ENCODE measurements at regions not wholly inside any gene's neighbourhood (a gene's known extent, or its start where the extent isn't known, plus 50 kb on each side); places are given as distances from the start of the nearest gene placed in this dataset.

DNA sequence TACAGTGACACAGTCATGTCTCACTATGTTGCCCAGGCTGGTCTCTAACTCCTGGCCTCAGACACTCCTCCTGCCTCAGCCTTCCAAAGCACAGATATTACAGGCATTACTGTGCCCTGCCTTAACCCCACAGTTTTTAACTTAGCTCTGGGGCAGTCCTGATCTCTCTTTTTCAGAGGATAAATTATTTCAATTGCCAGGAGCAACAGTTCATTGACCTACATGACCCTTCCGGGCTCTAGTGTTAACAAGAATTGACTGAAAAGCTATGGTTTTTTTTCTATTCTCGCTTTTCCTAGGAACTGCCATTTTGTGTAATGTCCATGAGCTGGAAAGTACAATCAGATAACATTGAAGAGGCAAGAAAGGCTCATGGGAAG, 92.8 kb downstream of the HNRNPLL start:
- no peak for DNase-seq

DNA sequence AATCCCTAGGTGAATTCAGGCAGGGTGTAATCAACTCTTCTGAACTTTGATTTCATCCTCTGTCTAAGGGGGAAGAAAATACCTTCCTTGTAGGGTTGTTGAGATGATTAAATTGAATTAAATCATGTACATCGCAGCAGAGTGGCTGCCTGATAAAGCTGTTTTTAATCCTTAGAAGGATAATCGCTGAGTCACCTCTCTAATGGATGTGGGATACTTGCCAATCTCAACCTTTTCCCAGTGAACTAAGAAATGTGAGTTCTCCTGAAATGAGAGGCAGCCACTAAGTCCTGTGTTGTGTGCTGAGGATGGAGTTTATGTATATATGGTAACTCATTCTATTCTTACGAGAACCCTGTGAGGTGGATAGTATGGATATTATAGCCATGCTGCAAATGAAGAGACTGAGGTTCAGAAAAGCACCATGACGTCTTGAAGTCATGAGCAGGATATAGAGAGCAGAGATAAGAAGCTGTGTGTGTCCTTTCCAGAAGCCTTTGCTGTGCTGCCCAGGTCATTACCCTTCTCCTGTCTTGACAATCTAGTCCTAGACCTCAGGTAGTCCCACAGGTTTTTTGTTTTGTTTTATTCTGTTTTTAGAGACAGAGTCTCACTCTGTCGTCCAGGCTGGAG, 93.3 kb downstream of the HNRNPLL start:
- no peak for DNase-seq

DNA sequence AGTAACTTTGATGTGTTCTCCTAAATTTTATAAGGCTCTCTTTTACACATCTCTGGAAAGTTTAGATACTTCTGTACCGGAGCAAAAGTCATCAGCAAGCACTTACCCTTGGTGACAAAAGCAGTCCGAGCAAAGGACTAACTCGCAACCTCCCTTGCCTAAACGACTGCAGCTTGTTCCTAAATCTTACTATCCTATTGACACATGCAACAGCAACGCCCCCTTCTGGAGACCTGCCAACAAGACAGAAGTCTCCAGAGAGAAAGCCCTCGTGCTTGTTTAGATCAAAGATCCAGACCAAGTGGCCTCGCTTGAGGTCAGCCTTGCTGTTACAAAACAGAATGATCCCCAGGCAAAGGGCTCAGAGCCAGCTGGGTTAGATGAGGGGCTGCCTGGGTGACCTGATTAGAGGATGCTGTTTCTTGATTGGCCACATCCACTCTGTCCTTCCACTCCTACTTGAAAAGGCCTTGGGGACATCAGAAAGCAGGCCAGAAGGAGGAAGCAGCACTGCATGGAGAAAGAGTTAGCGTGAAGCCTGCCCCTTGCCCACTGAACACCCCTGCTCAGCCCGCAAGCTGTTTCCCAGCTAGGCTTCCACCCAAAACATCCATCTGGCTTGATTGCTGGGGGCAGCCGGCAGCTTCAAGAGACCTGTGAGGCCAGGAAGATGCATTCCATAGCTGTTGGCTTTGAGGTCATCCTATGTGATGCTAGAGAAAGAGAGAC, 94.3 kb downstream of the HNRNPLL start:
- DNase-seq = peak; percentile 78

DNA sequence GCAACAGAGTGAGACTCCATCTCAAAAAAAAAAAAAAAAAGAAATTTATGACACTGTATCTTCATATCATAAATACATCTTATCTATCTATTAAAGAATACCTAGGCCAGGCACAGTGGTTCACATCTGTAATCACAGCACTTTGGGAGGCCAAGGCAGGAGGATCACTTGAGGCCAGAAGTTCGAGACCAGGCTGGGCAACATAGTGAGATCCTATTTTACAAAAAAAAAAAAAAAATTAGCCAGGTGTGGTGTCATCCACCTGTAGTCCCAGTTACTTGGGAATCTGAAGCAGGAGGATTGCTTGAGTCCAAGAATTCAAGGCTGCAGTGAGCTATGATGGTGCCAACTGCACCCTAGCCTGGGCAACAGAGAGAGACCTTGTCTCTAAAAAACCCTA, 95.0 kb downstream of the HNRNPLL start:
- no peak for DNase-seq

DNA sequence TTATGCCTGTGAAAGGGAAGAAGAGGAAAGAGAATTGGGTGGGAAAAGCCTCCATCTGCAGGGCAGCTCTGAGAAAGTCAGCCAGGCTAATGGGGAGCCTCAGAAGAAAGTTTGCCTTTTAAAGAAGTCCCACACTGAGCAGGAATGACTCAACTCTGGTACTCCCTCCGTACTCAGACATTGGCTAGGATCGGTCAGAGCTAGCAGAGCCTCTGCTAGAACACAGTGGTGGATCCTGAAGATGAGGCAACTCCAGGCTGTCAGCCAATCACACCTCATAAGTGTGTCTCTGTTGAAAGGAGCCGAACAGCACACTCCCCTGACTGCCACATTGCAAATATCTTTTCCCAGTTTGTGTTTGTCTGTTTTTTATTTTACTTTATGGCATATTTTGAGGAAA, 96.9 kb downstream of the HNRNPLL start:
- DNase-seq = no peak

DNA sequence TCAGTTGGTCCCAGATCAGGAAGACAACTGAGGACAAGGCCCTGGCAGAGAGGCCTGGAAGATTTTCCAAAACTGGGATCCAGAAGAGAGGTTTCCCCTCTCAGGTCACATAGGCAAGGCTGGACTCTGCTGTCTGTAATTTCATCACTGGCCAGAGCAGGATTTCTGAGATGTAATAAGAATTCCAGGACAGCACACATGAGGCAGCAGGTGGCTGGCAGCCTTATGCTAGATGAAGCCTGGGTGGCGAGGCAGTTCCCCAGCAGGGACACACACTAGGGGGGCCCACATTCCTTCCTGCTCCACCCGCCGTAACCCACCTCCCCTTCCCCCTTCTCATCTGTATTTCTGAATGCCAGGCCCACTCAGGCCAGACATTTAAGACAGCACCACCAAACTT, 98.6 kb downstream of the HNRNPLL start:
- no peak for DNase-seq

DNA sequence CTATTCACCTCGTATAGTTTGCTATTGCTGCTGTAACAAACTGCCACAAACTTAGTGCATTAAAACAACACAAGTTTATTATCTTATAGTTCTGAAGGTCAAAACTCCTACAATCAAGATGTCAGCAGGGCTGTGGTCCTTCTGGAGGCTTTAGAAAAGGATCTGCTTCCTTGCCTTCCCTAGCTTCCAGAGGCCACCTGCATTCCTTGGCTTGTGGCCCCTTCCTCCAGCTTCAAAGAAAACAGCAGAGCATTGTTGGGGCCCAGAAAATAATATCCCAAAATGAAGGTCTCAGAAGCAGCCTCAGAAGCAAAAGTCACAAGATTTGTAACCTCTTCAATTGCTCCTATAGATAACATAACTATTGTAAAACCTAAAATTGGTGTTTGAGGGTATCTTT, 100.6 kb downstream of the HNRNPLL start:
- DNase-seq = no peak

DNA sequence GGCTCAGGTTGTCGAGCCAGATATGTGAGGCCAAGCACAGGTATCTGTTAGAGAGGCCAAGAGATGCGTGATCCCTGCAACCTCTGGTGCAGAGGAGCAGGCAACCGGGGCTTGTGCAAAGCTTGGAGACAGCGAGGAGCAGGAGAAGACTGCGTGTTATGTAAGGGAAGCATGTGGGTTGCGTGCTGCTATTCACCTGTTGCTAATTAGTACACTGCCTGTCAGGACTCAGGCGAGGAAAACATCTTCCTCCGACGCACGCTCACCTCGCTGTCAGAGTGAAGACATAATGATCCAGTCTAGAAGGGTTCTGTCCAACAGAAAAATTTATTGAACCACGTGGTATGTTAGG, 102.5 kb downstream of the HNRNPLL start:
- no peak for DNase-seq

DNA sequence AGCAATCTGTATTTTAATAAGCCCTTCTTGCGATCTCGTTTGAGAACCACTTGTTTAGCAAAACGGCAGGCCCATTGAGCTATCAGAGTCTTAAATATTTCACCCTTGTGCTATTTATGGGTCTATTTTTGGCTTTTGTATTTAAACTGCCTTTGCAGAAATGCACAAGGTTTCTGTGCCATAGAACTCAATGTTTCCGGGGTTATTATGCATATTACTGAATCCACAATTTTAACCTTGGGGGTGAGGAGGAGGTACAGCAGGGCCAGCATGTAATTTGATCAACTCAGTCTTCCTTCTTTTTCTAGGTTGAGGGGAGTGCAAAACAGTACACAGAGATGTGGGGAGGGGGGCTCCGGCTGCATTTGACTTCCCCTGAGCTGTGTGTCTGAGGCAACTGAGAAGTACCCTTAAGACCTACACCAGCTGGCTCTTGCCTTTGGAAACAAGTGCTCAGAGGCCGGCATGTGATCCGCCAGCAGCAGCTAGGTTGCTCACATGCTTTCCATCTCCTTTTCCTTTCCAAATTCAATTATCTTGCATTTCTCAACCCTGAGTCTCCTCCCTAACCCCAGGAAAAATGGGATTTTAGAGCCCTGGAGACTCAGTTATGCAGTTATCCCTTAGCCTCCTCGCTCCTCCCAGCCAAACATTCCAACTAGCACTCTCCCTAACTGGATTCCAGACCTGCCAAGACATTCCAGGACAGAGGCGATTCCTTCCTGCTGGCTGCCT, 103.0 kb downstream of the HNRNPLL start:
- DNase-seq = no peak

DNA sequence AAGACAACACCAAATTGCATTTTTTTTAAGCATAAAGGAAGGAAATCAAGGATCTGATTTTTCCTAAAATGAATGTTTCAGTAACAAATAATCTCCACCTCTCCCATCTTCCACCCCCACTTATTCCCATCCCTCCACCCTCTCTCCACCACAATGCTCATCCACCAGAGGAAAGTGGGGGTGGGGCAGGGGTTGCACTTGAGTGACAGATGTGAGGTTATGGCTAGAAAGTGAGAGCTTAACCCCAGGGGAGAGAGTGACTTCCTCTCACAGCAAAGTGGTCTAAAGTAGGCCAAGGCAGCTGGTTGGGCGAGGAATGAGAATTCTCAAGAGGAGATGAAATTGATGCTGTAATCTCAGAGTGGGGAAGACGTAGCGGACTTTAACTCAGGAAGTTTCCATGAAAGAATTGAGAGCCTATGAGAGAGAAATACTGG, 104.7 kb downstream of the HNRNPLL start:
- DNase-seq = no peak

DNA sequence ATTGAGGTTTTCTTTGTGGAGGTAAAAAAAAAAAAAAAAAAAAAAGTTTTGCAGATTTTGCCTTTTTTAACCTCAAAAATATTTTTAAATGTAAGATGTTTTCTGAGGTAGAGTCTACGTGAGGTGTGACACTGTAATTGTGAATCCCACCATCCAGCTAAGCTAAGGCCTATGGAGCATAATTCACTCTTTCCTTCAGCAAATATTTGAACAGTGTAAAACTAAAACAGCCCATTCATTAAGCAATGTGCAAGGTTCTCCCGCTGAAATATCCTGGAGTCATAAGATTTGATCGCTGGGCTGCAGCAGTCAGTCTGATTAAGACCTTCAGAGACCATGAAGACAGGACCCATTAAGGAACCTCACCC, 105.1 kb downstream of the HNRNPLL start:
- no peak for DNase-seq

DNA sequence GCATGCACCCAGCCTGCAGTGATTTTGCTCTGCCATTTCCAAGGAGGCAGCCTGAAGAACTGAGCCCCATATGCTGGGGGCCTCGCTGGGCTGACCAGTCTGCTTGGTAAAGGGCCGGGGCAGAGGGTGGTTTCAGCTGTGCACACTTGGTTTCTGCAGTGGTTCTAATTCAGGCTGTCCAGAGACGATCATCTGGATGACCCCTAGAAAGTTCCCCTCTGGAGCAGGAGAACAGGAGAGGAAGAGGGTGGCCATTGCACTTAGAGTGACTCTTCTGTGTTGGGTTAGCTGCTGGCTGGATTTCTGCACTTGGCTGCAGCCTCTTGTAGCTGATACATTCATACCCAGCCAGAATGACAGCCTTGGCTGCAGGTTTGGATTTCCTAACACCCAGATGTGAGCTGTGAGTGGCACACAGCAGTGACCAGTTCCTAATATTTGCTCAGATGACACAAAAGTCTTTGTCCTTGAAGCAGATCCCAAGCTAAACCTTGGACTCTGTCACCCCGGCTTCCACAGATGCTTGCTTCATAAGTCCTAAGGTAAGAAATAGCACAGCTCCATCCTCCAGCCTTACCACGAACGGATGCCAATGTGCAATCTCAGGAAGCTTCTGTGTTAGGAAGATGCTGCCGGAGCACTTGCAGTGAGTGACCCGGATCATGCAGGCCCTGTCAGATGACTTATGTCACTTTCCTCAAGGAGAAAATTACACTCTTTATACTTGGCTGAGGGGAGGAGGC, 105.6 kb downstream of the HNRNPLL start:
- no peak for DNase-seq

DNA sequence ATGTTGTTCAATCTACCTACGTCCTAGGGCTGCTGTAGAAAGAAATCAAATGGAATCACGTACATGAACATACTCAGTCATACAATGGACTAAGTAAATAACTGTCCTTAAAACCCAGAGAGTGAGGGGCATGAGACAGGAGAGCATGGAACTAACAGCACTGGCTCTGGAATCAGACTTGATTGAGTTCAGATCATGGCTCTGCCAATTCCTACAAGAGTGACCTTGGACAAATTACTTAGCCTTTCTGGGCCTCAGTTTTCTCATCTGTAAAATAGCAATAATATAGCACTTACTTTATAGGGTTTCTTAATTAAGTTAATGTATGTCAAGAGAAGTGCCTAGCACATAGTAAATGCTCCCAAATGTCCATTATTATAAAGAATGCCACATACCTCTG, 106.8 kb downstream of the HNRNPLL start:
- no peak for DNase-seq

DNA sequence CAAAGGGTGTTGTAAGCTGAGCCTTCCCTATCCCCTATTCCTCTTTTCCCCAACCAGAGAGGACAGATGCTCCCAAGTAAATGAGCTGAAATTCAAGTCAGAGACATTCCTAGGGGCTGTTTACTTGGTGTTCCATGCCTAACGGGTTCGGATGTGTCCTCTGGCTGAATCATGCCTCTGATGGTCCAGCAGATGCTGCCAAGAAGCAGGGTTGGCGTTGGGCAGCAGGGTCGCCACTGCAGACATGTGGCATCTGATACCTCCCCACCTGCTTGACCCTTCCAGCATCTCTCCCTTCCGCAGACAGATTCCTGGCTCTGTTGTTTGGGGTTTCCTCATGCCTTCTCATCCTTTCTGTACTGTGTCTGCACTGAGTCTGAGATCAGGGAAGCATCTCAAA, 108.3 kb downstream of the HNRNPLL start:
- no peak for DNase-seq

DNA sequence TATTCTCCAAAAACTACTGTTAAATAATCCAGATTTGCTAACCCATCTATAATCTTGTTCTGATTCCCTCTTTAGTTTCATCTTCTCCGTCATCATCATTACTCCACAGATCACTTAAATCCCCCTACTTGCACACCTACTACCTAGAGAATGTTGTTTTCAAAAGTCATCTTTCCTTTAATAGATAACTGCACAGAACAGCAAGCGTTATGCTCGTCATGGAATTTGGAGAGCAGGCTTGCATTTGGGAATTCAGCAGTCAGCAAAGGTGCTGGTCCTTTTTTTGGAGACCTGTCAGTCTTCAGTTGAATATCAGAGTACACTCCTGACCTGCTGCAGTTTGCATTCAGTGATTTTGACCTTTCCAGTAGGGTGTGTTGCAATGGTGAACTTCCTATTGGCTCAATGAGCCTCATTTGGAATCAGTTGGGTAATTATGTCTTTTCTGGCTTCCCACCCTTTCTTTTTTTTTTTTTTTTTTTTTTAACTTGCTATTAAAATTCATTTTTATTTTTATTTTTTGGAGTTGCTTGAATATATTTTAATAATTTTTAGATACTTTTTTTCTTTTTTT, 110.6 kb downstream of the HNRNPLL start:
- DNase-seq = no peak

DNA sequence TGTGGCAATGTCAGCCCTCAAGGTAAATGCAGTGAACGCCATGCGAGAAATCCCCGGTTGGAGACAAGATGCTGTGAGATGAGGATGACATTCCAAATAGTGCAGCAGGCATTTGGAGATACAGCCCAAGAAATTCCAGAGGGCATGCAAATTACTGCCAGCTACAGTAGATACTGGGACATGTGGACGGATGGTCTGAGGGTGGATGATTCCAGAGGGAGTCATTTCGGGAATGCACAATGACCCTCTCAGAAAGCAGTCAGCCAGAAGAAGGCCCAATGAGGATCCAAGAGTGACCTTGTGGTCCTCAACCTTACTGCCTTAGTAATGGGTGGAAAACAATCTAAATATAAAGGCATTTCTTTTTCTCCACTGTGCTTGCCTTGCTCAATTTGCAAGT, 111.3 kb downstream of the HNRNPLL start:
- DNase-seq = no peak

DNA sequence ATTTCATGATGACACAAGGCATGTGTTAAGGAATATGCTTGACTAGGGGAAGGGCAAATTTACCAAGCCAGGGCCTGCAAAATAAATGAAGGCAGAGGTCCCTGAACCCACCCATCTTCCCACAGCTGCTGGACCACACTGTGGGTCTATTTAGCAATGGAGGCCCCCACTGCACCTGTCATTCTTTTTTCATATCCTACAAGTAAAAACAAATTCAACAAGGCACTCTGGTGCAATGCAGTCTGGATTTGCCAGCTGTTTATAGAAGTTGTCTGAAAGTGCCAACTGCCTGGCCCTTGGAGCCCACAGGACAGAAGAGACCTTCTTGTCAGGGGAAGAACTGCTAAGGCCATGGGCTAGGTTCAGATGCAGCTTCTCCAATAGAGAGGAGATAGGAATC, 112.8 kb upstream of the ATL2 start:
- no peak for DNase-seq

DNA sequence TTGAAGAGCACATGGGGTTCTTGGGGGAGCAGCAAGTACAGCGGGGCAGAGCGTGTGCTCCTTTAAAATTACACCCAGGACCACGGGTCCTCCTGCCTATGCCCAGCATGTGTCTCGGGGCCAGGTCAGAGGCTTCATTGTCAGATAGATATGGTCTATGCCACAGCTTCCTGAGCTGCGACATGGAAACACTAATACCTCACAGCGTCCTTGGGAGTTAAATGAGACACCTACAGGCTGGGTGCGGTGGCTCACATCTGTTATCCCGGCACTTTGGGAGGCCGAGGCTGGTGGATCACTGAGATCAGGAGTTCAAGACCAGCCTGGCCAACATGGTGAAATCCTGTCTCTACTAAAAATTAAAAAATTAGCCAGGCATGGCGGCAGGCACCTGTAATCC, 110.8 kb upstream of the ATL2 start:
- DNase-seq = no peak

DNA sequence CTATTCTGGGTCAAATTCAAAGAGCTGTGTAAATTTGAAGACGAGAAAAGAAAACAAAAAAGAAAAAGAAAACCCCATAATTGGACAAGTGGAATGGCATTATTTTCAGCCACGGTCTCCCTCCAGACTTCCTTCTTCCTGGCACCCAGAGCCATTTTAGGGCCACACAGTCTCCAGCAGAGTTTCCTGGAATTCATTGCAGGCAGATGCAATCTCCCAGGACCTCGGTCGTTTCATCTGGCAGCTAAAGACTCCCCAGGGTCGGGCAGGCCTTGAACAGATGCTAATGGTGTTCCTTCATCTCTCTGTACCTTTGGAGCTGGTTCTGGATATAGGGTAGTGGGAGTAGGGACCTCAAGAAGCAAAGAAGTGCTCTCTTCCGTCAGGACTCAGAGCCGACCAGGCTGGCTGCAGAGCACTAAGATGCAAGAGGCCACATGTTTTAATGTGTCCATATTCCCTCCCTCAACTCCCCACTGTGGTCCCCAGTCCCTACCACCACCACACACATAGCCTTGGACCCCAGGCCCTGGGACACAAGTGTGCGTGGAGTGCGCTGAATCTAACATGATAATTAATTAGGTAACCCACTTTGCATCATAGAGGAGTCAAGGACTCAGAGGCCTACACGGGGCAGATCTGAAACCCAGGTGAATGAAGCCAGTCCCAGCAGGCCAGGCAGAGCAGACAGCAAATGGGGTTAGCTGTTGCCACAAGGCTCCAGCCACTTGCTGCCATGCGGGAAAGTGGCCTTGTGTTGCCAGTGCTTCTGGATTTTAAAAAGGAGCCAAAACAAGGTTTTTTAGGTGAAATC, 109.3 kb upstream of the ATL2 start:
- no peak for DNase-seq

DNA sequence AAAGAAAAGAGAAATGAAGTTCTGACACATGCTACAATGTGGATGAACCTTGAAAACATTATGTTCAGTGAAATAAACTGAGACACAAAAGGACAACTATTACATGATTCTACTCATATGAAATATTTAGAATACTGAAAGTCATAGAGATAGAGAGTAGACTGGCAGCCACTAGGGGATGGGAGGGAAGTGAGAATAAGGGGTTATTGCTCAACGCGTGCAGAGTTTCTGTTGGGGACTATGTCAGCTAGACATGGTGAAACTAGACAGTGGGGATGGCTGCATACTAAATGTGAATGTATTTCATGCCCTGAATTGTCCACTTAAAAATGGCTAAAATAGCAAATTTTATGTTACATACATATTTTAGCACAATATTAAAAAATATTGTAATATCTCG, 108.7 kb upstream of the ATL2 start:
- DNase-seq = no peak

DNA sequence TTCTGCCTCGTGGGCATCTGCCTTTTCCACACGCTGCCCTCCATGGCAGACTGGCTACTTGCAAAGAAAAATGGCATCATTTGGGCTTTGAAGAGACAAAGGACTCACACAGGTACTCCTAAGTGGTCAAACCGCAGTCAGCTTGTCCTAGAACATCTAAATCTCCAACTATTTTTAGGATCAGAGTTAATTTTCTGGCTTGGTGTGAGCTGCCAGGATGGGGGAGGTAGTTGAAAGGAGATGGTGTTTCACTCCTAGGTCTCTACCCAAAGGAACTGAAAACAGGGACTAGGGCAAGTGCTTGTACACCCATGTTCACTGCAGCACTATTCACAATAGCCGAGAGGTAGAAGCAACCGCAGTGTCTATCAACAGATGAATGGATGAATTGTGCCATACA, 107.9 kb upstream of the ATL2 start:
- DNase-seq = no peak

DNA sequence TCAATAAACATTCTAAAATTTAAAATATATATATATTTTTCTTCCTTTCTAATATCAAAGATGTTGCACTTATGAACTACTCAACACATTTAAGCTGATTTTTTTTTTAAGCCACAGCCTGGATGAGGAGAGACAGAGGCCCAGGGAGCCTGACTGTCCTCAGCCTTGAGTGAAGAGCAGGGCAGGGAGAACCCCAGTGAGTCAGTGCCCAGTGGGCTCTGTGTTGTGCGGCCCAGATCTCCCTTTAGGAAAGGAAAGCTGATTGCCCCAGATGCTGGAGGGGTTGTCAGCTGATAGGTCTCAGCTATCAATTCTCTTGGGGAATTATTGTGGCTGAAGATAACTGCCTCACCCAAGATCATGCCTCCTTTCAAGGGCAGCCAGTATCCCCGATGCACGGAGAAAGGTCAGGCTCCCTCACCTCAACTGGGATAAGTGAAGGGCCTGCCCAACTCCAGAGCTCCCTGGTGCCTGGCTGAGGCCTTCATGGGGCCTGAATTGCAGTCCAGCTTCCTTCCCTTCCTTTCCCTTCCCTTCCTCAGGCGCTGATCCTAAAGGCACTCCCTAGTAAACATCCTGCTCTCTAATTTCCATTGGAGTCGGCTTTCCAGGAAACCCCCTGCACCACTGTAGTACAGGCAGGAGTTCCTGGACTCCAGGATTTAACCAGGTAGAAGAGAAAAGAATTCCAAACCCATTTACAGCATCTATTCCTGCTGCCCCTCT, 106.9 kb upstream of the ATL2 start:
- DNase-seq = no peak
